KMS-11 (cell line): ENCODE measurements at regions not wholly inside any gene's neighbourhood (a gene's known extent, or its start where the extent isn't known, plus 50 kb on each side); places are given as distances from the start of the nearest gene placed in this dataset.

Source experiments
- H2AFZ ChIP-seq: fragments of 200-600 bp; sonication (generic); 2 replicates; pipeline ENCODE4 v1.6.1; 2016; ENCODE audit warnings: antibody characterized with exemption, mixed run types, low read depth
- H3K27ac ChIP-seq: fragments of 200-600 bp; sonication (generic); 2 replicates; pipeline ENCODE4 v1.6.1; 2016; ENCODE audit warnings: mild to moderate bottlenecking, mixed run types
- H3K27me3 ChIP-seq: fragments of 200-600 bp; sonication (generic); 2 replicates; pipeline ENCODE4 v1.6.1; 2017; ENCODE audit warnings: mild to moderate bottlenecking, low read depth, mixed run types, moderate library complexity; ENCODE audit not compliant: insufficient read depth
- H3K36me3 ChIP-seq: fragments of 200-600 bp; sonication (generic); 2 replicates; pipeline ENCODE4 v1.6.1; 2017; ENCODE audit warnings: mild to moderate bottlenecking, mixed run types; ENCODE audit not compliant: insufficient read depth
- H3K4me1 ChIP-seq: fragments of 200-600 bp; sonication (generic); 2 replicates; pipeline ENCODE4 v1.6.1; 2016; ENCODE audit warnings: mild to moderate bottlenecking, low read depth, mixed run types; ENCODE audit not compliant: poor library complexity, severe bottlenecking
- H3K4me2 ChIP-seq: fragments of 200-600 bp; sonication (generic); 2 replicates; pipeline ENCODE4 v1.7.0; 2016; ENCODE audit warnings: mild to moderate bottlenecking, mixed run types
- H3K4me3 ChIP-seq: fragments of 200-600 bp; sonication (generic); IDR thresholded peaks from 2 replicates; pipeline ENCODE4 v1.6.1; 2017; ENCODE audit warnings: low read depth, low read length, mixed read lengths; ENCODE audit not compliant: insufficient read depth
- H3K79me2 ChIP-seq: fragments of 200-600 bp; sonication (generic); 2 replicates; pipeline ENCODE4 v1.6.1; 2016; ENCODE audit warnings: low read depth, mixed run types; ENCODE audit not compliant: insufficient read depth
- H3K9ac ChIP-seq: fragments of 200-600 bp; sonication (generic); 2 replicates; pipeline ENCODE4 v1.6.1; 2016; ENCODE audit warnings: mild to moderate bottlenecking, mixed run types
- H4K20me1 ChIP-seq: fragments of 200-600 bp; sonication (generic); 2 replicates; pipeline ENCODE4 v1.6.1; 2016; ENCODE audit warnings: mild to moderate bottlenecking, mixed run types; ENCODE audit not compliant: insufficient read depth
- TF ChIP-seq, protein P1 (sequence below): fragments of 200-600 bp; sonication (generic); conservative IDR thresholded peaks from 2 replicates; pipeline ENCODE4 v1.6.1; 2017; ENCODE audit warnings: low read depth, mild to moderate bottlenecking, antibody characterized with exemption, low read length, moderate library complexity, mixed read lengths

DNA sequence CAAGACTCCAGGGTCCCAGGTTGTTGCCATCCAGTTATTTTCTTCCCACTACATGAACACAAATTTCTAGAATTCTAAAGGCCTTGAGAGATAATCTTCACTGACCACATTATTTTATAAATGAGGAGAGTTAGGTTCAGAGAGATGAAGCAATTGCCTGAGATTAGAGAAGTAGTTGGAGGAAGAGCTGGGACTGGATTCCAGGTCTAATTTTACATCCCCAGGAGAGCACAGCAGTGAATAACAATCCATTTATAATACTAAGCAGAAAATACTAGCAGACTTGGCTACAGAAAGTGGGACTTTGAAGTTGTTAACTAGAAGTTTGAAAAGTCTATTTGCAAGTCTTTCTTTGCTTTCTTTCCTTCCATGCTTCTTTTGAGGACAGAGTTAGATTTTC is 231.3 kb upstream of the S100G start:
- Histone ChIP-seq H3K79me2 (no peaks in the 10 kb centered on the region), H3K4me1 (no peaks in the 10 kb centered on the region), H3K27ac (no peak overlapping the region), H3K4me3 (no peak overlapping the region), H3K9ac (no peak overlapping the region), H2AFZ (no peak overlapping the region), H4K20me1 (no peaks in the 10 kb centered on the region), H3K36me3 (no peaks in the 10 kb centered on the region), H3K4me2 (no peak overlapping the region), H3K27me3 (no peaks in the 10 kb centered on the region)
- TF ChIP-seq, protein P1, sequence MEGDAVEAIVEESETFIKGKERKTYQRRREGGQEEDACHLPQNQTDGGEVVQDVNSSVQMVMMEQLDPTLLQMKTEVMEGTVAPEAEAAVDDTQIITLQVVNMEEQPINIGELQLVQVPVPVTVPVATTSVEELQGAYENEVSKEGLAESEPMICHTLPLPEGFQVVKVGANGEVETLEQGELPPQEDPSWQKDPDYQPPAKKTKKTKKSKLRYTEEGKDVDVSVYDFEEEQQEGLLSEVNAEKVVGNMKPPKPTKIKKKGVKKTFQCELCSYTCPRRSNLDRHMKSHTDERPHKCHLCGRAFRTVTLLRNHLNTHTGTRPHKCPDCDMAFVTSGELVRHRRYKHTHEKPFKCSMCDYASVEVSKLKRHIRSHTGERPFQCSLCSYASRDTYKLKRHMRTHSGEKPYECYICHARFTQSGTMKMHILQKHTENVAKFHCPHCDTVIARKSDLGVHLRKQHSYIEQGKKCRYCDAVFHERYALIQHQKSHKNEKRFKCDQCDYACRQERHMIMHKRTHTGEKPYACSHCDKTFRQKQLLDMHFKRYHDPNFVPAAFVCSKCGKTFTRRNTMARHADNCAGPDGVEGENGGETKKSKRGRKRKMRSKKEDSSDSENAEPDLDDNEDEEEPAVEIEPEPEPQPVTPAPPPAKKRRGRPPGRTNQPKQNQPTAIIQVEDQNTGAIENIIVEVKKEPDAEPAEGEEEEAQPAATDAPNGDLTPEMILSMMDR: no peak

DNA sequence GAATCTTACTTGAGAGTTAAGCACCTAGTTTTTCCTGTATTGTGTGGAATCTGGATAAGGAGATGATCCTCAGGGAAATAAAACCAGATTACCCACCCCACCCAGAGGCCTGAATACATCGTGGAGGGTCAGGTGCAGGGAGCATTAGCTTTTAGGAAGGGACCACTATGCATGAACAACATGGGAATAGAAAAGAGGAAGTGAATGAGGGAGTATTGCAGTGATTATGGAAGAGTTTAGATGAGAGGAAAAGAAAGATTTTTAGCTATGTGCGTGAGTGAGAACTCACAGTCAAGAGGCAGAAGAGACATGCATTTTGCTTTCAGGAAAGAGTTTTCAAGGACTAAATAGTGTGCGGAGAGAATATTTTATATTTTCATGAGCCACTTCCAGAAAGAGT is 222.3 kb upstream of the S100G start:
- Histone ChIP-seq H3K27me3 (no peaks in the 10 kb centered on the region), H3K79me2 (no peaks in the 10 kb centered on the region), H3K27ac (no peak overlapping the region), H3K4me2 (no peak overlapping the region), H4K20me1 (no peaks in the 10 kb centered on the region), H3K4me1 (no peaks in the 10 kb centered on the region), H3K4me3 (no peak overlapping the region), H2AFZ (no peak overlapping the region), H3K9ac (no peak overlapping the region), H3K36me3 (no peaks in the 10 kb centered on the region)
- TF ChIP-seq, protein P1: no peak

DNA sequence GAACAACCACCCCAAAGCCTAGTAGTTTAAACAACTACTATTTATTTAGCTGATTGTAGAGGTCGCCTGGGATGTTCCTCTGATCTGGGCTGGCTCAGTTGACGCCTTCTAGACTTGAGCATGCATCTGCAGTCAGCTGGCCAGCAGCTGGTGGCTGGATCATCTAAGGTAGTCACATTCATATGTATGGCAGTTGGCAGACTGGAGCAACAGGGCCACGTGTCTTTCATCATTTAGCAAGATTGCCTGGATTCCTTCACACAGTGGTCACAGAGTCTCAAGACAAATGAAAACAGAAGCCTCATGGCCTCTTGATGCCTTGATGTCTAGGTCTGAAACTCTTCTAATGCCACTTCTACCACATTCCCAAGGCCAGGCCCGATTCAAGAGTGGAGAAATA is 220.6 kb upstream of the S100G start:
- no peaks in the 10 kb centered on the region for H4K20me1 ChIP-seq
- H3K4me3 ChIP-seq: no peak overlapping the region
- H3K9ac ChIP-seq: no peak overlapping the region
- no peak overlapping the region for H3K27ac ChIP-seq
- no peak overlapping the region for H3K4me2 ChIP-seq
- no peaks in the 10 kb centered on the region for H3K4me1 ChIP-seq
- no peak overlapping the region for H2AFZ ChIP-seq
- H3K79me2 ChIP-seq: no peaks in the 10 kb centered on the region
- H3K36me3 ChIP-seq: no peaks in the 10 kb centered on the region
- TF ChIP-seq, protein P1: no peak
- no peaks in the 10 kb centered on the region for H3K27me3 ChIP-seq

DNA sequence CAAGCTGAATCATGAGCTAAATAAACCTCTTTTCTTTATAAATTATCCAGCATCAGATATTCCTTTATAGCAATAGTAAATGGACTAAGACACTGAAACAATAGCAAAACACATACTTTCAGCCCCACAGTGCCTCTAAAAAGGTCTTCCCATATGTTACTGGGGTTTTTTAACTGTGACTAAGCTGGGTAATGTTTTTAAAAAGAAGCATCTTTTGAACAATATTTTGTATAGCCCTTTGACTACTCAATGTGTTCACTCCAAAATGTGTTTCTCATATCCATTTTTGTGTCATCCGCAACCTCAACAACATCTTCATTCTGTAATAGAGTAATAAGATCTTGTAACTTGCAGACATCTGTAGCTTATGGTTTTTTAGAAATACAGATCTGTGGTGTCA is 218.7 kb upstream of the S100G start:
- H3K79me2 ChIP-seq: no peaks in the 10 kb centered on the region
- no peaks in the 10 kb centered on the region for H3K36me3 ChIP-seq
- TF ChIP-seq, protein P1: no peak
- H3K4me2 ChIP-seq: no peak overlapping the region
- no peak overlapping the region for H2AFZ ChIP-seq
- H3K4me3 ChIP-seq: no peak overlapping the region
- no peaks in the 10 kb centered on the region for H3K27me3 ChIP-seq
- H3K27ac ChIP-seq: no peak overlapping the region
- H3K9ac ChIP-seq: no peak overlapping the region
- H4K20me1 ChIP-seq: no peaks in the 10 kb centered on the region
- H3K4me1 ChIP-seq: no peaks in the 10 kb centered on the region

DNA sequence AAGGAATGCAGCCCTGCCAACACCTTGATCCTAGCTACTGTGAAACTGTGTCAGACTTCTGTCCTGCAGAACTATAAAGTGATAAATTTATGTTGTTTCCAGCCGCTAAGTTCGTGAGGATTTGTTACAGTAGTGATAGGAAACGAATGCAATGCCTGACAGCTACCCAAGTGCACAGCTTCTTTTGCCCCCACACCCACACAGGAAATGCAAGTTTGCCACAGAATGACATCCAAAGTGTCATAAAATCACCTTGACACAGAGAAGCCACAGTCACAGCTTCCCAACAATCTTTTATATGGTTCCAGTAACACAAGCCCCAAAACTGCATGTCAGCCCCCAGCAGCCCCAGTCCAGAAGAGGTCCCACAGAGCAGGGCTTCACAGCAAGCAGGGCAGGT is 216.9 kb upstream of the S100G start:
- Histone ChIP-seq H2AFZ (no peak overlapping the region), H3K4me2 (no peak overlapping the region), H3K27ac (no peak overlapping the region), H3K4me1 (no peaks in the 10 kb centered on the region), H3K9ac (no peak overlapping the region), H3K79me2 (no peaks in the 10 kb centered on the region), H4K20me1 (no peaks in the 10 kb centered on the region), H3K27me3 (no peaks in the 10 kb centered on the region), H3K36me3 (no peaks in the 10 kb centered on the region), H3K4me3 (no peak overlapping the region)
- TF ChIP-seq, protein P1: no peak
